H1 (cell line): ENCODE measurements at regions not wholly inside any gene's neighbourhood (a gene's known extent, or its start where the extent isn't known, plus 50 kb on each side); places are given as distances from the start of the nearest gene placed in this dataset.

Source experiments
- SIX5 ChIP-seq: IDR thresholded peaks from 2 replicates; pipeline ENCODE4 v1.6.1; 2011; ENCODE audit warnings: mild to moderate bottlenecking, low read depth, low read length
- SRF ChIP-seq: IDR thresholded peaks from 2 replicates; pipeline ENCODE4 v1.6.1; 2011; ENCODE audit warnings: mild to moderate bottlenecking, low read depth, low read length, moderate library complexity
- TAF1 ChIP-seq: IDR thresholded peaks from 2 replicates; pipeline ENCODE4 v1.6.1; 2011; ENCODE audit warnings: mild to moderate bottlenecking, low read depth, low read length
- TEAD4 ChIP-seq: IDR thresholded peaks from 2 replicates; pipeline ENCODE4 v1.6.1; 2012; ENCODE audit warnings: low read depth, low read length, inconsistent platforms, mixed read lengths
- ZNF274 ChIP-seq: IDR thresholded peaks from 2 replicates; pipeline ENCODE4 v1.7.0; 2012; ENCODE audit warnings: low read length, borderline replicate concordance; ENCODE audit errors: extremely low read depth
- TF ChIP-seq, protein P1 (sequence below): IDR thresholded peaks from 2 replicates; pipeline ENCODE4 v1.6.1; 2012; ENCODE audit warnings: low read length, inconsistent platforms
- TF ChIP-seq, protein P2 (sequence below): fragments of 300-600 bp; sonication (generic); IDR thresholded peaks from 2 replicates; pipeline ENCODE4 v1.7.1; 2012; ENCODE audit warnings: low read length, moderate library complexity, mild to moderate bottlenecking, inconsistent platforms; ENCODE audit not compliant: insufficient replicate concordance

GRCh38 chr2:219995991-219996765, 368.7 kb downstream of the SLC4A3 start (continued):
- TF ChIP-seq ZNF274 (no peak), TEAD4 (no peak), SIX5 (no peak), TAF1 (no peak), SRF (no peak)
- TF ChIP-seq, protein P1, sequence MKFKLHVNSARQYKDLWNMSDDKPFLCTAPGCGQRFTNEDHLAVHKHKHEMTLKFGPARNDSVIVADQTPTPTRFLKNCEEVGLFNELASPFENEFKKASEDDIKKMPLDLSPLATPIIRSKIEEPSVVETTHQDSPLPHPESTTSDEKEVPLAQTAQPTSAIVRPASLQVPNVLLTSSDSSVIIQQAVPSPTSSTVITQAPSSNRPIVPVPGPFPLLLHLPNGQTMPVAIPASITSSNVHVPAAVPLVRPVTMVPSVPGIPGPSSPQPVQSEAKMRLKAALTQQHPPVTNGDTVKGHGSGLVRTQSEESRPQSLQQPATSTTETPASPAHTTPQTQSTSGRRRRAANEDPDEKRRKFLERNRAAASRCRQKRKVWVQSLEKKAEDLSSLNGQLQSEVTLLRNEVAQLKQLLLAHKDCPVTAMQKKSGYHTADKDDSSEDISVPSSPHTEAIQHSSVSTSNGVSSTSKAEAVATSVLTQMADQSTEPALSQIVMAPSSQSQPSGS: no peak
- TF ChIP-seq, protein P2, sequence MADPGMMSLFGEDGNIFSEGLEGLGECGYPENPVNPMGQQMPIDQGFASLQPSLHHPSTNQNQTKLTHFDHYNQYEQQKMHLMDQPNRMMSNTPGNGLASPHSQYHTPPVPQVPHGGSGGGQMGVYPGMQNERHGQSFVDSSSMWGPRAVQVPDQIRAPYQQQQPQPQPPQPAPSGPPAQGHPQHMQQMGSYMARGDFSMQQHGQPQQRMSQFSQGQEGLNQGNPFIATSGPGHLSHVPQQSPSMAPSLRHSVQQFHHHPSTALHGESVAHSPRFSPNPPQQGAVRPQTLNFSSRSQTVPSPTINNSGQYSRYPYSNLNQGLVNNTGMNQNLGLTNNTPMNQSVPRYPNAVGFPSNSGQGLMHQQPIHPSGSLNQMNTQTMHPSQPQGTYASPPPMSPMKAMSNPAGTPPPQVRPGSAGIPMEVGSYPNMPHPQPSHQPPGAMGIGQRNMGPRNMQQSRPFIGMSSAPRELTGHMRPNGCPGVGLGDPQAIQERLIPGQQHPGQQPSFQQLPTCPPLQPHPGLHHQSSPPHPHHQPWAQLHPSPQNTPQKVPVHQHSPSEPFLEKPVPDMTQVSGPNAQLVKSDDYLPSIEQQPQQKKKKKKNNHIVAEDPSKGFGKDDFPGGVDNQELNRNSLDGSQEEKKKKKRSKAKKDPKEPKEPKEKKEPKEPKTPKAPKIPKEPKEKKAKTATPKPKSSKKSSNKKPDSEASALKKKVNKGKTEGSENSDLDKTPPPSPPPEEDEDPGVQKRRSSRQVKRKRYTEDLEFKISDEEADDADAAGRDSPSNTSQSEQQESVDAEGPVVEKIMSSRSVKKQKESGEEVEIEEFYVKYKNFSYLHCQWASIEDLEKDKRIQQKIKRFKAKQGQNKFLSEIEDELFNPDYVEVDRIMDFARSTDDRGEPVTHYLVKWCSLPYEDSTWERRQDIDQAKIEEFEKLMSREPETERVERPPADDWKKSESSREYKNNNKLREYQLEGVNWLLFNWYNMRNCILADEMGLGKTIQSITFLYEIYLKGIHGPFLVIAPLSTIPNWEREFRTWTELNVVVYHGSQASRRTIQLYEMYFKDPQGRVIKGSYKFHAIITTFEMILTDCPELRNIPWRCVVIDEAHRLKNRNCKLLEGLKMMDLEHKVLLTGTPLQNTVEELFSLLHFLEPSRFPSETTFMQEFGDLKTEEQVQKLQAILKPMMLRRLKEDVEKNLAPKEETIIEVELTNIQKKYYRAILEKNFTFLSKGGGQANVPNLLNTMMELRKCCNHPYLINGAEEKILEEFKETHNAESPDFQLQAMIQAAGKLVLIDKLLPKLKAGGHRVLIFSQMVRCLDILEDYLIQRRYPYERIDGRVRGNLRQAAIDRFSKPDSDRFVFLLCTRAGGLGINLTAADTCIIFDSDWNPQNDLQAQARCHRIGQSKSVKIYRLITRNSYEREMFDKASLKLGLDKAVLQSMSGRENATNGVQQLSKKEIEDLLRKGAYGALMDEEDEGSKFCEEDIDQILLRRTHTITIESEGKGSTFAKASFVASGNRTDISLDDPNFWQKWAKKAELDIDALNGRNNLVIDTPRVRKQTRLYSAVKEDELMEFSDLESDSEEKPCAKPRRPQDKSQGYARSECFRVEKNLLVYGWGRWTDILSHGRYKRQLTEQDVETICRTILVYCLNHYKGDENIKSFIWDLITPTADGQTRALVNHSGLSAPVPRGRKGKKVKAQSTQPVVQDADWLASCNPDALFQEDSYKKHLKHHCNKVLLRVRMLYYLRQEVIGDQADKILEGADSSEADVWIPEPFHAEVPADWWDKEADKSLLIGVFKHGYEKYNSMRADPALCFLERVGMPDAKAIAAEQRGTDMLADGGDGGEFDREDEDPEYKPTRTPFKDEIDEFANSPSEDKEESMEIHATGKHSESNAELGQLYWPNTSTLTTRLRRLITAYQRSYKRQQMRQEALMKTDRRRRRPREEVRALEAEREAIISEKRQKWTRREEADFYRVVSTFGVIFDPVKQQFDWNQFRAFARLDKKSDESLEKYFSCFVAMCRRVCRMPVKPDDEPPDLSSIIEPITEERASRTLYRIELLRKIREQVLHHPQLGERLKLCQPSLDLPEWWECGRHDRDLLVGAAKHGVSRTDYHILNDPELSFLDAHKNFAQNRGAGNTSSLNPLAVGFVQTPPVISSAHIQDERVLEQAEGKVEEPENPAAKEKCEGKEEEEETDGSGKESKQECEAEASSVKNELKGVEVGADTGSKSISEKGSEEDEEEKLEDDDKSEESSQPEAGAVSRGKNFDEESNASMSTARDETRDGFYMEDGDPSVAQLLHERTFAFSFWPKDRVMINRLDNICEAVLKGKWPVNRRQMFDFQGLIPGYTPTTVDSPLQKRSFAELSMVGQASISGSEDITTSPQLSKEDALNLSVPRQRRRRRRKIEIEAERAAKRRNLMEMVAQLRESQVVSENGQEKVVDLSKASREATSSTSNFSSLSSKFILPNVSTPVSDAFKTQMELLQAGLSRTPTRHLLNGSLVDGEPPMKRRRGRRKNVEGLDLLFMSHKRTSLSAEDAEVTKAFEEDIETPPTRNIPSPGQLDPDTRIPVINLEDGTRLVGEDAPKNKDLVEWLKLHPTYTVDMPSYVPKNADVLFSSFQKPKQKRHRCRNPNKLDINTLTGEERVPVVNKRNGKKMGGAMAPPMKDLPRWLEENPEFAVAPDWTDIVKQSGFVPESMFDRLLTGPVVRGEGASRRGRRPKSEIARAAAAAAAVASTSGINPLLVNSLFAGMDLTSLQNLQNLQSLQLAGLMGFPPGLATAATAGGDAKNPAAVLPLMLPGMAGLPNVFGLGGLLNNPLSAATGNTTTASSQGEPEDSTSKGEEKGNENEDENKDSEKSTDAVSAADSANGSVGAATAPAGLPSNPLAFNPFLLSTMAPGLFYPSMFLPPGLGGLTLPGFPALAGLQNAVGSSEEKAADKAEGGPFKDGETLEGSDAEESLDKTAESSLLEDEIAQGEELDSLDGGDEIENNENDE: no peak
